ENCODE measurements at regions not wholly inside any gene's neighbourhood (a gene's known extent, or its start where the extent isn't known, plus 50 kb on each side); places are given as distances from the start of the nearest gene placed in this dataset.

DNA sequence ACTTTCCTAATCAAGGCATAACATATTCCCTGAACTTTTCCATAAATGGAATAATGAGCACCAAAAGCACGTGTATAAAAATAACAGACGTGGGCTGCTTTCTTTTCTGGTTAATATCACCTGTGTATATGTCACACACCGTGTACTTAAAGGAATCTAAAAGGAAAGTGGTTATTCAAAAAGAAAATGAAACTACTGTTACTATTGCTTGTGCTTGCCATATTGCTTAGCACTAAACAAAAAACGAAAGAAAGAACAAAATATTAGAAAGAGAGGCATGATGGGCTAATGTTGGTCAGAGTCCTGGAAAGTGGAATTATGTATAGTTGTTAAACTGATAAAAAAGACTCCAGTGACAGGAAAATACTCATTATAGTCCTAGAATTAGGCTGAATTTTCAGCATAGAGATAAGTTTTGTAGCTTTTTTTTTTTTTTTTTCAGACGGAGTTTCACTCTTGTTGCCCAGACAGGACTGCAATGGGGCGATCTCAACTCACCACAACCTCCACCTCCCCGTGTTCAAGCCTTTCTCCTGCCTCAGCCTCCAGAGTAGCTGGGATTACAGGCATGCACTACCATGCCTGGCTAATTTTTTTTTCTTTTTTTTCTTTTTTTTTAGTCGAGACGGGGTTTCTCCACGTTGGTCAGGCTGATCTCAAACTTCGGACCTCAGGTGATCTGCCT, 123.2 kb downstream of the PABPC4L start:
- no peak for TF ChIP-seq POLR2AphosphoS5 (IDR thresholded peaks at IDR 0.05; ENCODE audit: low read depth)
- TF ChIP-seq, protein P1, sequence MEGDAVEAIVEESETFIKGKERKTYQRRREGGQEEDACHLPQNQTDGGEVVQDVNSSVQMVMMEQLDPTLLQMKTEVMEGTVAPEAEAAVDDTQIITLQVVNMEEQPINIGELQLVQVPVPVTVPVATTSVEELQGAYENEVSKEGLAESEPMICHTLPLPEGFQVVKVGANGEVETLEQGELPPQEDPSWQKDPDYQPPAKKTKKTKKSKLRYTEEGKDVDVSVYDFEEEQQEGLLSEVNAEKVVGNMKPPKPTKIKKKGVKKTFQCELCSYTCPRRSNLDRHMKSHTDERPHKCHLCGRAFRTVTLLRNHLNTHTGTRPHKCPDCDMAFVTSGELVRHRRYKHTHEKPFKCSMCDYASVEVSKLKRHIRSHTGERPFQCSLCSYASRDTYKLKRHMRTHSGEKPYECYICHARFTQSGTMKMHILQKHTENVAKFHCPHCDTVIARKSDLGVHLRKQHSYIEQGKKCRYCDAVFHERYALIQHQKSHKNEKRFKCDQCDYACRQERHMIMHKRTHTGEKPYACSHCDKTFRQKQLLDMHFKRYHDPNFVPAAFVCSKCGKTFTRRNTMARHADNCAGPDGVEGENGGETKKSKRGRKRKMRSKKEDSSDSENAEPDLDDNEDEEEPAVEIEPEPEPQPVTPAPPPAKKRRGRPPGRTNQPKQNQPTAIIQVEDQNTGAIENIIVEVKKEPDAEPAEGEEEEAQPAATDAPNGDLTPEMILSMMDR (IDR thresholded peaks at IDR 0.05; ENCODE audit: insufficient read depth, low read length) = no peak
- TF ChIP-seq, protein P2, sequence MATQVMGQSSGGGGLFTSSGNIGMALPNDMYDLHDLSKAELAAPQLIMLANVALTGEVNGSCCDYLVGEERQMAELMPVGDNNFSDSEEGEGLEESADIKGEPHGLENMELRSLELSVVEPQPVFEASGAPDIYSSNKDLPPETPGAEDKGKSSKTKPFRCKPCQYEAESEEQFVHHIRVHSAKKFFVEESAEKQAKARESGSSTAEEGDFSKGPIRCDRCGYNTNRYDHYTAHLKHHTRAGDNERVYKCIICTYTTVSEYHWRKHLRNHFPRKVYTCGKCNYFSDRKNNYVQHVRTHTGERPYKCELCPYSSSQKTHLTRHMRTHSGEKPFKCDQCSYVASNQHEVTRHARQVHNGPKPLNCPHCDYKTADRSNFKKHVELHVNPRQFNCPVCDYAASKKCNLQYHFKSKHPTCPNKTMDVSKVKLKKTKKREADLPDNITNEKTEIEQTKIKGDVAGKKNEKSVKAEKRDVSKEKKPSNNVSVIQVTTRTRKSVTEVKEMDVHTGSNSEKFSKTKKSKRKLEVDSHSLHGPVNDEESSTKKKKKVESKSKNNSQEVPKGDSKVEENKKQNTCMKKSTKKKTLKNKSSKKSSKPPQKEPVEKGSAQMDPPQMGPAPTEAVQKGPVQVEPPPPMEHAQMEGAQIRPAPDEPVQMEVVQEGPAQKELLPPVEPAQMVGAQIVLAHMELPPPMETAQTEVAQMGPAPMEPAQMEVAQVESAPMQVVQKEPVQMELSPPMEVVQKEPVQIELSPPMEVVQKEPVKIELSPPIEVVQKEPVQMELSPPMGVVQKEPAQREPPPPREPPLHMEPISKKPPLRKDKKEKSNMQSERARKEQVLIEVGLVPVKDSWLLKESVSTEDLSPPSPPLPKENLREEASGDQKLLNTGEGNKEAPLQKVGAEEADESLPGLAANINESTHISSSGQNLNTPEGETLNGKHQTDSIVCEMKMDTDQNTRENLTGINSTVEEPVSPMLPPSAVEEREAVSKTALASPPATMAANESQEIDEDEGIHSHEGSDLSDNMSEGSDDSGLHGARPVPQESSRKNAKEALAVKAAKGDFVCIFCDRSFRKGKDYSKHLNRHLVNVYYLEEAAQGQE (IDR thresholded peaks at IDR 0.05; ENCODE audit: insufficient replicate concordance, low read depth) = no peak
